SH-SY5Y (cell line): ENCODE measurements at regions not wholly inside any gene's neighbourhood (a gene's known extent, or its start where the extent isn't known, plus 50 kb on each side); places are given as distances from the start of the nearest gene placed in this dataset.

ENCODE experiments used
- GATA2 ChIP-seq: IDR thresholded peaks from 2 replicates; pipeline ENCODE4 v1.6.1; 2011; ENCODE audit warnings: mild to moderate bottlenecking, low read depth, low read length
- GATA3 ChIP-seq: IDR thresholded peaks from 2 replicates; pipeline ENCODE4 v1.6.1; 2011; ENCODE audit warnings: low read depth, mild to moderate bottlenecking, low read length, moderate library complexity

- no peak for TF ChIP-seq GATA2
- no peak for TF ChIP-seq GATA3
Observed at GRCh38 chrX:128992107-128992971, 531.0 kb downstream of the SMARCA1 start.

DNA sequence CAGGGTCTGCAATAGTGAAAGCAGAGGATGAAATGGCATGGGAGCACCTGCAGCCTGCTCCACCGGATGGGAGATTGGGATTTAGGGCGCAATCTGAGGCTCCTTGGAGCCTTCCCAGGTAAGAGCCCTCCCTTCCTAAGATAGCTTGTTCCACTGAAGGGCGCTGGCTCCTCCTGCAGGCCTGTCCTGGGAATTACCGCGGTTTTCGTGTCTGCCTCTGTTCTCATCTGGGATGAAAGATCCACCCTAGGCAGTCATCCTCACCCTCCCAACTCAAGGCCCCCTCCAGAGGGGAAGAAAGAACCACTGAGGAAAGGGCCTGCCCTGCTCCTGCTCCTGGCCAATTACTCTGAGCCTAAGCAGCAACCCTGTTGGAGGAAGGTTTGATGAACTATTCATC lies 547.5 kb downstream of the SMARCA1 start:
- TF ChIP-seq GATA2 (no peak), GATA3 (no peak)

DNA sequence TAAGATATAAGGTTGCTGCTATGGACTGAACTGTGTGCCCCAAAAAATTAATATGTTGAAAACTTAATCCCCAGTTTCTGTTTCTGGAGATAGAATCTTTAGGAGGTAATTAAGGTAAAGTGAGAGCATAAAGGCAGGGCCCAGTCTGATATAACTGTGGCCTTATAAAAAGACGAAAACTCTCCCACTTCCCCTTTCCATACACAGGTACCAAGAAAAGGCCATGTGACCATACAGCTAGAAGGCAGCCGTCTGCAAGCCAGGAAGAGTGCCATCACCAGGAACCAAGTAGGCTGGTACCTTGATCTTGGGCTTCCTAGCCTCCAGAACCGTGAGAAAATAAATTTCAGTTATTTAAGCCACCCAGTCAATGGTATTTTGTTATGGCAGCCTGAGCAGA lies 550.3 kb downstream of the SMARCA1 start:
- TF ChIP-seq GATA3 (no peak), GATA2 (no peak)

- TF ChIP-seq GATA2 (no peak), GATA3 (no peak)
Observed at GRCh38 chrX:128961290-128961689, 562.0 kb downstream of the SMARCA1 start.

- TF ChIP-seq GATA2 = no peak
- no peak for TF ChIP-seq GATA3
Observed at GRCh38 chrX:128931071-128931470, 592.2 kb downstream of the SMARCA1 start.

DNA sequence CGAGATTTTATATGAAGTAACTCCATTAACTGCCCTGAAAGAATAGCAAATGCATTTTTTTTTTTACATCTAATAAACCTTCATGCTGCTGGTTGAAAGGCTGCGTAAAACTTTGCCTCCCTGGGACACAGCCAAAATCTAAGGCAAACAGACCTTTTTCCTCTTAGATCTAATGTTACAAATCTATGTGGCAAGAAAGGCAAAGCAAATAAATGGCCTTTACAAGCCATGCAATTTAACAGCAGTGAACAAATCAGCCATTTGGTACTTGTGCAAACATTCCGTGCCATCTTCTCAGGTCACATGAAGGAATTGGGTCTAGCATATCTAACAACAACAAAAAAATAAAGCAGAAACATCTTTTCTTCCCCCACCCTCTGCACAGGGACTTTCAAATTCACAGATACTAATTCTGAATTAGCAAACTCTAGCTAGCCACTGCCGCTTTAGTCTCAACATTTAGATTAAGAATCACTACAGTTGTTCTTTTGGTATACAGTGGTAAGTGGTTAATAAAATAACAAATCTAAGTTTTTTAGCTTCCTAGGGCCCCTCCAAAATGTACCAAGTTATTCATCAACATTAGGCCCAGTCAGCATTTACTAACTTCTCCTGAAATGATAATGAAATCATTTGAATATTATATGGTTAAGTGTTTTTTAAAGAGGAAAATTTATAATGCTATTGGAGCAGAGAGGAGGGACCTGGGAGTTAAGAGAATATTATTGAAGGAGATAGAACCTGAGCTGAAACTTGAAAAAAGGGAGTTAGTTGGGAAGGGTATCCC lies 593.8 kb downstream of the SMARCA1 start:
- TF ChIP-seq GATA3 = no peak
- no peak for TF ChIP-seq GATA2

DNA sequence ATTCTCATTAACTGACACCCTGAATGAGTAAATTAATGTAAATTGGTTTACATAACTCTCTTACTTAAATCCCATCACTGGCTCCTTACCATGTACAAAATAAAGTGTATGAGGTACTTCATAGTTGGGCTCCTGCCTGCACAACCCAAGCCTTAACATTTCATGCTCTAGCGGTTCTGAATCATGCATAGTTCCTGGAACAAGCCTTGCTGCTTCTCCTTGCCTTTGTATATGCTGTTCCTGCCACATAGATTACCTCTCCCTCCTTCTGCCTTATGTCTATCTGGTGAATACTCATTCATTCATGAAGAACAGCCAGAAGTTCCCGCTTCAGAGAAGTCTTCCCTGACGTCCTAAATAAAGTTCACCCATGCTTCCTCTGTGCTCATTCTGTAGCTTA lies 594.7 kb downstream of the SMARCA1 start:
- no peak for TF ChIP-seq GATA3
- no peak for TF ChIP-seq GATA2

- TF ChIP-seq GATA3 (no peak), GATA2 (no peak)
Observed at GRCh38 chrX:128927363-128927762, 595.9 kb downstream of the SMARCA1 start.

DNA sequence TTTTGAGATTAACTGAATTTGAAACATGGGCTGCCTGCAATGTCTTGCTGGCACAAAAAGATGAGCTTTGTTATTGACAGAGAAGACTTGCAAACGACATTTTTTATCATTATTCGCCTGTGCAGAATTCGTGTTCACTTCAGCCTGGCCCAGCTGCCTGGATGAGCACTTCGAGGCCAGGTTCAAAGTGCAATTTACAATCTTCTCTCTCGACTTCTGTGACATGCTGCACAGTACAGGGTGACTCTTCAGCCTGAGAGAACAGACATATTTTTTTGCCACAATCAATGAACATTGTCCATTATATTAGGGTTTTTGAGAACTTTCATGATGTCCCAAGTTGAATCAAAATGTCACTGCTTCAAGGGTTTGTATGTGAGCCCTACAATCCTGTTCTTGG lies 616.5 kb downstream of the SMARCA1 start:
- no peak for TF ChIP-seq GATA2
- no peak for TF ChIP-seq GATA3

GRCh38 chrX:128901018-128901417 lies 622.3 kb downstream of the SMARCA1 start:
- no peak for TF ChIP-seq GATA3
- TF ChIP-seq GATA2 = no peak

GRCh38 chrX:128897621-128898020 lies 625.7 kb downstream of the SMARCA1 start:
- TF ChIP-seq GATA3 (no peak), GATA2 (no peak)

DNA sequence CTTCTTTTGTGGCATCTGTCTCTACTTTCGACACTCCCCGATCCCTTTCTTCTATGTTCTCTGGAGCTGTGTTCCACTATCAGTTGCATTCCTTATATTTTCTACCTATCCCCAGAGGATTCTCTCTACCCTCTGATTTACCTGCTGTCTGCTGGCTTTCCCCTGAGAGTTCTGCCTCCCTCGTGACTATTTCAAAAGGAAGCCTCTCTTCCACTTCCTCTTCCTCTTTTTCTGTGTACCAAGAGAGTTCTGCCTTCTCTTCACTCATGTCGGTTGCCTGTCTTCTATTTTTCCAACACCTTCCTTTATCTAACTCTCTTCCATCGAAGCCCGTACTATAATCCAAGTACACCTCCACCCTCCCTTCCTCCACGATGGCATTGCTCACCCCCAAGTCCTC lies 631.7 kb downstream of the SMARCA1 start:
- TF ChIP-seq GATA3 (no peak), GATA2 (no peak)

DNA sequence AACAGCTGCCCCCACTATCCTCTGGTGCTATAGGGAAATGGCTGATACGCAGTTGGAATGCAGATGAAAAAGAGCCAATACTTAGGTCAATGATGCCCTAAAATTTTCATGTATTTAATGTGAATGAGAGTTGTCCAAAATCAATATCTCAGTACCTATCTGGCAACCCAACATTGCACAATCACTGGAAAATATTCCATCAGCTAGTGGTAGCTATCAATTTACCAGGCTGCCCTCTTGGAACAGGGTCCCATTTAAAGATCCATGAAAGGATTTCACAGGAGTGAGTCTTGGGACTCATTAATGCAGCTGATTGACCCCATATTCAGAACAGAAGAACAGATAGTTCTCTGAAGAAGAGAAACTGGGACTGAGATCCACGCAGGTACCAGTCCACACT lies 638.9 kb downstream of the SMARCA1 start:
- TF ChIP-seq GATA3 (no peak), GATA2 (no peak)

DNA sequence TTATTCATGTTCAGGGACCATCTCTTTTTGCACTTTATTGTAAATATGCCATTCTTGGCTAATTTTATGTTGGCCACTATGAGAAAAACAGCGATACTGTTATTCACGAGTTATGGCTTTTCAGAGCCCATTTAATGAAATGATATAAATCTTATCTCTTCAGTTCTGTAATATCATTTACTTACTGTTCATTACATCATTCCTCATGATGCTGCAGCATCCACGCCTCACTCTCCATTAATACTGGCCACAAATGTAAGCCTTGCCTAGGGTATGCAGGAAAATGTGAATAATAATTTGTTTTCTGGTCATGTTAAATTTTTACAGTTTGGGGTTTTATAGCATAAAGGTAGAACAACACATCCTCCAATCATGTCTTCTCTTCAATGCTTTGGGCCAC lies 639.6 kb downstream of the SMARCA1 start:
- TF ChIP-seq GATA2 (no peak), GATA3 (no peak)

DNA sequence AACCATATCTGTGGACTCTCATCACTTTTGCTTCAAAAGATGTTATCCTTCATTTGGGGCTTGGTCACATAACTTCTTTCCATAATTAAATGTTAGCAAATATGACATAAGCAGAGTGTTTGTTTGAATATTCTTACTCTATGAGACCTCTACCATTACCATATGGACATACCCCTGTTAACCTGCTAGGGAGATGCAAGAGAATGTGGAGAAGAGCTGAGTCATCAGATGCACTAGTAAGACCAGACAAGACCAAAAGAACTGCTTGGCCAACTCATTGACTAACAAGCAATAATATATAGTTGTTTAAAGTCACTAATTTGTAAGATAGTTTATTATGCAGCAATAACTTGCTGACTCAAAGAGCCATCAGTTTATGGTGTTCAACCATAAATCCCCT lies 652.9 kb downstream of the SMARCA1 start:
- TF ChIP-seq GATA2 (no peak), GATA3 (no peak)
